Activated CD8-positive, alpha-beta memory T cell treated with anti-CD3 and anti-CD28 coated beads for 36 hours (primary cell): ENCODE measurements at regions not wholly inside any gene's neighbourhood (a gene's known extent, or its start where the extent isn't known, plus 50 kb on each side); places are given as distances from the start of the nearest gene placed in this dataset.

Source experiments
- CTCF ChIA-PET: fragments of 350-600 bp; sonication (Branson Sonifier 250); formaldehyde crosslinking; loops from one replicate; lab custom pipeline; 2021; ENCODE audit warnings: antibody characterized with exemption; lab: Charles Lee
- POLR2A ChIA-PET: fragments of 350-600 bp; sonication (Branson Sonifier 250); formaldehyde crosslinking; loops from one replicate; lab custom pipeline; 2021; ENCODE audit warnings: antibody characterized with exemption; lab: Charles Lee

DNA sequence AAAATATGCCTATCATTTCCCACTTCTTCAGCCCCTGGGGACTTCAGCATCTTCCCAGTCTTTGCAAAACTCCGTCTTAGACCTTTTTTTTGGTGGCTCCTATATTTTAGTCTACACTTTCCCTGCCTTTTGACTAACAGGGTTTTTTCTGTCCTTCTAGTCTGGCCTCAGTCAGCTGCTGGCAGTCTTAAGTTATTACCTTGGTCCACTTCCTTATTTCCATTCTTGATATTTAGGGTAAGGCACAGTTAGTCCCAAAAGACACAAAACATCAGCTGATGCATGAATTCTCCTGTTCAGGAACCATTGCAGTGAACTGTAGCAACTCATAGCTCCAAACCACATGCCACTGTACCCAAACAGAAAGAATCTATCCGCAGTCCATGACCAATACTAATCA is 234.6 kb upstream of the RFC3 start:
- POLR2A ChIA-PET, result no interaction called here
- CTCF ChIA-PET, result no interaction called here

DNA sequence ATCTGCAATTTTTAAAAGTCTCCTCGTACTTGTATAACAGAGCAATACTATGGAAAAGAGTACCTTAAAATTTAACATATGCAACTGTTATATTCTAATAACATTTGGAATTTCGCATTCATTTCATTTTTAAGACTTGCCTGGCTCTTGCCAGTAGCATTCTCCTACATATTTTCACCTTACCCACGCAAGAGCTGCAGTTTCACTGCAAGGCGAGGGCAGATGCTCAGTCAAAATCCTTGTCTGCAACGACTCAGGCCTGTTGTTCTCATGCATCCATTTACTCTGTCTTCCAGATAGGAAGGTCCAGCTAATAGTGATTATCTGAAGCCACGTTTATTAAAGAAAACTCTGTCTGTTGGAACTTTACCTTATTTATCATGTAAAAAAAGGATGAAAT is 227.0 kb upstream of the RFC3 start:
- CTCF ChIA-PET, result interaction anchor here (0.6 kb wide), 1 partner anchor 16 kb away, joined by 5 read pairs; no protein-coding TSS in a partner anchor
- POLR2A ChIA-PET, result no interaction called here

DNA sequence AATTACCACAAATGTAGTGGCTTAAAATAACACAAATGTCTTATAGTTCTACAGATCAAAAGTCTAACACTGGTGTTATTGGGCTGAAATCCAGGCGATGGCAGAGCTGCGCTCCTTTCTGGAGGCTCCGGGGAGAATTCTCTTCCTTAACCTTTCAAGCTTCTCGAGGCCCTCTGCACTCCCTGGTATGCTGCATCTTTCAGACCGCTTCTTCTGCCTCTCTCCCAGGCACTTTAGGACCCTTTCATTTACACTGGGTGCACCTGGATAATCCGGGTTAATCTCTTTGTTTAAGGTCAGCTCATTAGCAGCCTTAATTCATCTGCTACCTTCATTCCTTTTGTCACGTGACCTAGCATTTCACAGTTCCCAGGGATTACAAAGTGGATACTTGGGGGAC is 211.3 kb upstream of the RFC3 start:
- ChIA-PET POLR2A (interaction anchor here (0.9 kb wide), 1 partner anchor 118 kb away, joined by 3 read pairs; no protein-coding TSS in a partner anchor), CTCF (interaction anchor here (0.7 kb wide), 1 partner anchor 464 kb away, joined by 3 read pairs; no protein-coding TSS in a partner anchor)

DNA sequence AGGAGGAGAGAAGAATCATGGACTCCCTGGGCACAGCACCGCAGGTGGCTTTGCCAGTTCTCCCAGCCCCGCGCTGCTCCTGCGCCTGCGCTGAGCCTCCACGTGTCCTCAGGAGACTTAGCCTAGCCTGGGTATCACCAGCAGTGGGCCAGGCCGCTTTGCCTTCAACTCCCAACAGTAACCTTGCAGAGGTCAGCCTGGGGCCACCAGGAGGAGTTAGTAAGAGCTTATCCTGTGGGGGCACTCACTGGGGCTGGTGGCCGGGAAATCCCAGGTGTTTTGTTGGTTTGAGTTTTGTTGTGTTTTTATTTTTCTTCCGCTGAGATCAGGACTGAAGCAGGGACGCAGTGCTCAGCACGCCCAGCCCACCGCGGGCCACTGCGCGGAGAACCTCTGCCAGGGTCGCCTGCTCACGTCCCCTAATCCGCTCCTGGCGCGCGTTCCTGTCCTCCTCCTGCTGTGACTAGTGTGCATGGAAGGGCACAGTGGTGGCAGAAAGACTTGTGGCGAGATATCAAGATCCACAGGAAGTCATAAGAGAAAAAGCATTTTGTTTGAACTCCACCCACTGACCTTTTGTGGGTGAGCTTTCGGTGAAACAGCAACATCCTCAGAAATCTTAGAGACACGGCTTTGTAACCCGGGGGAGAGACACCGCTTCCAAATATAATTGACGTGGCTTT is 207.4 kb upstream of the RFC3 start:
- ChIA-PET POLR2A (interaction anchor here (0.6 to 1.4 kb wide), 4 partner anchors 67 to 1295 kb away, joined by 3 to 8 read pairs (median 4); partner anchors contain the start of genes BRCA2 and ZAR1L), CTCF (interaction anchor here (0.9 to 1.2 kb wide), 3 partner anchors 19 to 111 kb away, joined by 3 read pairs; no protein-coding TSS in a partner anchor)

DNA sequence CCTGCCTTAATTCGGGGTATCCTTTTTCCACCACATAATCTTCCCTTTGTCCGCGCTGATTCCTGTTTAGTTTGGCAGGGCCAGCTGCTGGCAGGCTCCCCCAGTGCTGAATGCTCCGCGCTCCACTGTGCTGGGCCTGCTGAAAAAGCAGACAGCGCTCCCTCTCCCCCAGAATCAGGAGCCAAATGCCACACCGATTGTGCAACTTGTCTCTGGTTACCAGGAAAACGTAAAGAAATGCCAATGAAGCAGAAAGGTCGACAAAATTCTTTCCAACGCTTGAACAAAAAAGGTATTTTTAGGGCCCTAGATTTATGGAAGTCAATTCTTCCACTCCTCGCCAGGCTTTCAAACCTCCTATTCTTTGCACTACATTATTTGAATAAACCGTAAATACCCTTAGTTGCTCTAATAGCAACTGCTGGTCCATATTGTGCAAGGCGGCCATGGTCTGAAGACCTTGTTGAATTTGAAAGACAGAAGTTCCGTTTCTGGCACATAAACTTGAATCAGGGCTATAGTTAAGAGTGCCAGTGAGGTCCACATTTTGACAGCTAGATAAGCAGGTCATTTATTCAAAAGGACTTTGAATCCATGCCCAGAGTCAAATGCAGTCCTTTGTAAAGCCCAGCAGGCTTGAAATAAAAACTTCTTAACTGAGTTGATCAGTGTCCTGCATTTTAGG is 206.7 kb upstream of the RFC3 start:
- ChIA-PET CTCF (interaction anchor here (1.2 kb wide), 1 partner anchor 110 kb away, joined by 3 read pairs; no protein-coding TSS in a partner anchor), POLR2A (interaction anchor here (1.1 to 1.4 kb wide), 2 partner anchors 67 to 68 kb away, joined by 3 to 8 read pairs; no protein-coding TSS in a partner anchor)

DNA sequence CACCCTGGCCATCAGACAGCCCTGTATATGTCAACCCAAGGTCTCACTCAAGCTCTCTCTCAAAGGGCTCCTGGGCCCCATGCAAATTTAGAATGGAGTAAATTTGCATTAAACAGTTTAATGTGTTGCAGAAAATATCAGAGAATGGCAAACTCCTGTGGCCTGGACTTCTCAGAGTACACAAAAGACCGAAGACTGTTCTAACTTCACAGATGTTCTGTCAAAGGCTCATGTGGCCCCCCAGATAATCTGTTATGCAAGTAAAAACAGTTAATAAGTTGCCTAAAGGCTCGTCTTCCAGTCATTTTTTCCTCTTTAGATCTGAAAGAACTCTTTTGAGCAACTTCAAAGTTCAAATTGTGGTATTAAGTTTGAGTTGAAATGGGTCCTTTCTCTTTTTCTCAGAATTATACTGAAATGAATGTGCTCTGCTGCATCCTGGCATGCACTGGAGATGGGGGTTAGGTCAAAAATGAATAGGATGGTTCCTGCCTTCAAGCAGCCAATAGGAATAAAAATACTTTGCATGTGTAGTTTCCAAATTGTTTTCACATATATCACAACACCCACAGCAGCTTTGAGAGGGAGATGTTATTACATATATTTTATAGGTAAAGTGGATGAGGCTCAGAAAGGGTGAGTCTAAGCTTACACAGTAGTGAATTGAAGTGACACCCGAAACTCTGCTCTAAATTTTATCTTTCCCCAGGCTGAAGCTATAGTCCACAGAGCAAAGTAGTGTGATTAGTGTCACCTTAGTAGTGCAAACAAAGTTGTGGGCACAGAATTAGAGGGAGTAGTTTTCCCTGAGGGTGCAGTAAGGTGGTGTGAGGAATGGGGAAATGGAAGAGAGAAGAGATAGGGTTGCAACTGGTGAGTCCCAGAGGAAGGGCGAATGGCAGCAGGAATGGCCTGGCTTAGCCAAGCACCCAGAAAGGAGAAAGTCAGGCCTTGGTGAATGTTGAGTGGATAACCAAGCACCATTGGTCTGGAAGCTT is 205.0 kb upstream of the RFC3 start:
- ChIA-PET POLR2A (interaction anchor here (0.6 to 1.7 kb wide), 3 partner anchors 30 to 220 kb away, joined by 3 to 6 read pairs (median 3); no protein-coding TSS in a partner anchor), CTCF (interaction anchor here (0.6 to 1.5 kb wide), 5 partner anchors 11 to 505 kb away, joined by 3 to 5 read pairs (median 4); no protein-coding TSS in a partner anchor)

DNA sequence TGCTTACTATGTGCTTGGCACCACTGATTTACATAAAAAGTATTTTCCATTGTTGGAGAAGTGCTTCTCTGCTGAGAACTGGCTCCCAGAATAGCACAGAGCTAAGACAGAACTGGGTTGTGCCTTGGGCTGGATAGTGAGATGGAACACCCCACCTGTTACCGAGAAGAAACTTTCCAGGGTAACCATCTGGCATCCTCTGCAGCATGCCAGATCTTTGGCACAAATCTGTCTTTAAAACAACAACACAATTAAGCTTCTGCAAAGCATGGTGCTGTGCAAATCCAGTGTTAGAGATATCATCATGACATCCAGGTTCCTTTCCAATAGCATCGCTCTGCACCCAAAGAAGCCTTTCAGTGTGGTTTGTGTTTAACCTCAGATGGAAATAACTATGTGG is 202.5 kb upstream of the RFC3 start:
- CTCF ChIA-PET, result no interaction called here
- POLR2A ChIA-PET, result no interaction called here

DNA sequence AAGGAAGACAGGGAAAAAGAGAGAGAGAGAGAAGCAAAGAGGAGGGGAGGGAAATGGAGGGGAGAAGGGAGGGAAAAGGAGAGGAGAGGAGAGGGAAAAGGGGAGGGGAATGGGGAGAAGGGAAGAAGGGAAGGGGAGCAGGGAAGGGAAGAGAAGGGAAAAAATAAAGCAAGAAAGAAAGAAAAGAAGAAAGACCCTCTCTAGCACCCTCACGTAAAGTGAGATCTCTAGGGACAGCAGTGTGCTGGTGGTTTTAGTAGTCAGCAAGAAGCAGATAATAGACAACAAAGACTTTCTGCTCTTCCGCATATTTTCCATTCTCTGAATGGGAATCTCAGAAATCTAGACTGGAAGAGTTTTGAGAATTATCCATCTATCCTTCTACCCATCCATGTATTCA is 201.8 kb upstream of the RFC3 start:
- CTCF ChIA-PET, result no interaction called here

DNA sequence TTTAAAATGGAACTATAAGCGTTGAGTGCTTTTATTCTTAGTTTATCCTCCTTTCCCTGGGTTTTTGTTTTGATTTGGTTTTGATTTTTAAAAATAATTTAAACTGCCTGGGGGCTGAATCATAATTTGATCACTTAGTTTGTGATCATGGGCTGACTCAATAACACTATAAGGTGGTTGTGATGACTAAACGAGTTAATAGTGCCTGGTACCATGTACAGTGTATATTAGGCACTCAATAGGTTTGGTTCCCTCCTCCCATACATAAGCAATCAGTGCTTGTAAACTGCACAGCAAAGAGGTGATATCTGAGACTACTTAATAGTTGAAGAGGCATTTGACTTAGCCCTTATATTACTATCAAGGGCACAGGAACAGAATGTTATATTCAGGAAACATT is 200.9 kb upstream of the RFC3 start:
- ChIA-PET POLR2A (no interaction called here), CTCF (no interaction called here)

More for the DNA sequence above, 201.8 kb upstream of the RFC3 start:
- POLR2A ChIA-PET, result no interaction called here

DNA sequence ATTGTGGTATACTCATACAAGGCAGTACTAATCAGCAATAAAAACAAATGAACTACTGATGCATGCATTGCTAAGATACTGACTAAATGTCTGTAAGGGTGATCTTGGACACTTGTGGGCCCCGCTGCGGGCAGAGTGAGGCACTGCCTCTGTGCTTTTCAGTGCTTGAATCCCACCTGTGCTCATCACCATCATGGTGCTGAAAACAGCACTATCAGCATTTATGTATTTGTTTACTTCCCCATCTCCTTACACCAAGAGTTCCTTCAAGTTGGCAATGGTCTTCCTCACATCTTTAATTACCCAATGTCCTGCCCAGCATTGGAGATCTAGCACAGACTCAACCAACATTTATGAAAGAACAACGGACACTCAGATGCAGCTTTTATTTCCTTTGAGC is 193.7 kb upstream of the RFC3 start:
- CTCF ChIA-PET, result interaction anchor here (0.8 kb wide), 1 partner anchor 10 kb away, joined by 3 read pairs; no protein-coding TSS in a partner anchor
- POLR2A ChIA-PET, result no interaction called here

DNA sequence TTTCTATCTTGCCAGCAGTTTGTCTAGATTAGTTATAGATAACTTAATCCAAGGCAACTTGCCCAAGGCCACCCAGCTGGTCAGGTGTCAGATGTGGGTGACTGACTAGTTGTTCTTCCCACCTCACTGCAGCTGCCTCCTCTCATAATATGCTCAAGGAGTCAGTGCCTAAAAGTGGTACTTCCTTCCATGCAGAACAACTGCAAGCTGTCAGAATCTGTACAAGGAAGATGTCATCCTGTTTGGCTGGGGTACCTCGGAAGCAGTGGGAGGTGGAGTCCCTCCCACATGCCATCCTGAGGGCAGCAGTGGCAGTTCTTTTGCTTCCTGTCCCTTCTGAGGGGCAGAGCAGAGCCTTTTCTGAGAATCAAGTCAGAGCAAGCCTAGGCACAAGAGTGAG is 193.2 kb upstream of the RFC3 start:
- ChIA-PET POLR2A (no interaction called here), CTCF (no interaction called here)

DNA sequence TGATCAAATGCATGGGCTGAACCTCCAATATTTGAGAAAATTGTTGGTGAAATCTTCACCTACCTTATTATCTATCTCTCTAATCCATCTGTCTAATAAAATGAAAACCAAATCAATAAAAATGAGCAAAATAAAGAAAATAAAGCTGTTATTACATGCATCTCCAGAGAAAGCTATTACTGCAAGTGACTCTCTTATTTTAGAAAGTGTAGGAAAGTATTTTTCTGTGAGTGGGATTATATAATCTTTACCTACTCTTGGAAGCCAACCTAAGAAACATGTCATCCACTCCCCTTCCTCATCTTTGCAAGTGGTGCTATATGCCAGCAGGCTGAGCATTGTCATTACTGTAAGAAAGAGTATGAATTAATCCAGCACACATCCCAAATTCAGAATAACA is 191.5 kb upstream of the RFC3 start:
- CTCF ChIA-PET, result no interaction called here
- POLR2A ChIA-PET, result no interaction called here

DNA sequence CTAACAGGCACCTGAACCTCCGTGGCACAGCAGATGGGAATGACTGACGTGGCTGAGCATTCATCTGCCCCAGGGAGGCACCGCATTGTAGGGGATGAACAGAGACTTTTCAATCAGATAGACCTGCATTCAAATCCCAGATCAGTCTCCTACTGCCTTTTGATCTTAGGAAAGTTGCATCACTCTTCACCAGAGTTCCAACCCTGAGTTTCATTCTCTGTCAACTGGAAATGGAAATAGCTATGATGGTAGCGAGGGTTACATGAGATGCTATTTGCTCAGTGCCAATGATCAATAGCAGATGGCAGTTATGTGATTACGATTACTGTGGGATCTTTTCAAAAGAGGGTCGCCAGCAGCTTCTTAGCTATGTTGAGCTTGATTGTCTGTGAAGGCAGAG is 189.3 kb upstream of the RFC3 start:
- POLR2A ChIA-PET, result no interaction called here
- CTCF ChIA-PET, result no interaction called here

DNA sequence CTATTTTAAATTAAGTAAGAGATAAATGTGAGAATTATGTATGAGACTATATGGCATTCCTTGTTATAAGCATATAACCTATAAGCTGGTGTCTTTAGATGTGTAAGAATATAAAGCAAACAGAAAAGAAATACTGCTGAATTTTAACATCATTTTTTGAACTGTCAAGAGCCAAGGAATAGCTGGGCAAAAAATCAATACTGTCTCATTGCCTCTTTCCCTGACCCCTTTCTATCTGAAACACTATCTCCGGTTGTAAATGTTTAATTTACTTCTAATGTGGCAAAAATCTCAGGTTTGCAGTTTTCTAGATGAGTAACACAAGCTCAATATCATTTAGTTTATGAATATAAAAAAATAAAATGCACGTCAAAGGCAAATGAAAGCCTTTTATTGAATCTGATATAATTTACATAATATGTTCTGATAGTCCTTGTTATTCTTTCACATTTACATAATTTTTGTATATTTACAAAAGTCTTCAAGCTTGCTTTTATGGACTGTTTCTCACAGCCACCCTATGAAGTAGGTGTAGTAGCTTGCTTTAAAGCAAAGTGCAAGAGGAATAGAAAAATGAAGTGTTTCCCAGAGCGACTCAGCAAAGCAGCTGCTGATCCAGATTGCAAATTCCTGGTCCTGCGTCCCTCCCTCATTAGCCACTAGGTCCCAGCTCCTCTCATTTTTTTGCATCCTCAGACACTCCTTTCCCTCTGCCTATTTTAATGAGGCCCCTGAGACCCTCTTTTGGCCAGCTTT is 188.2 kb upstream of the RFC3 start:
- ChIA-PET CTCF (interaction anchor here (0.7 to 0.8 kb wide), 2 partner anchors 20 to 58 kb away, joined by 3 read pairs; no protein-coding TSS in a partner anchor), POLR2A (no interaction called here)

DNA sequence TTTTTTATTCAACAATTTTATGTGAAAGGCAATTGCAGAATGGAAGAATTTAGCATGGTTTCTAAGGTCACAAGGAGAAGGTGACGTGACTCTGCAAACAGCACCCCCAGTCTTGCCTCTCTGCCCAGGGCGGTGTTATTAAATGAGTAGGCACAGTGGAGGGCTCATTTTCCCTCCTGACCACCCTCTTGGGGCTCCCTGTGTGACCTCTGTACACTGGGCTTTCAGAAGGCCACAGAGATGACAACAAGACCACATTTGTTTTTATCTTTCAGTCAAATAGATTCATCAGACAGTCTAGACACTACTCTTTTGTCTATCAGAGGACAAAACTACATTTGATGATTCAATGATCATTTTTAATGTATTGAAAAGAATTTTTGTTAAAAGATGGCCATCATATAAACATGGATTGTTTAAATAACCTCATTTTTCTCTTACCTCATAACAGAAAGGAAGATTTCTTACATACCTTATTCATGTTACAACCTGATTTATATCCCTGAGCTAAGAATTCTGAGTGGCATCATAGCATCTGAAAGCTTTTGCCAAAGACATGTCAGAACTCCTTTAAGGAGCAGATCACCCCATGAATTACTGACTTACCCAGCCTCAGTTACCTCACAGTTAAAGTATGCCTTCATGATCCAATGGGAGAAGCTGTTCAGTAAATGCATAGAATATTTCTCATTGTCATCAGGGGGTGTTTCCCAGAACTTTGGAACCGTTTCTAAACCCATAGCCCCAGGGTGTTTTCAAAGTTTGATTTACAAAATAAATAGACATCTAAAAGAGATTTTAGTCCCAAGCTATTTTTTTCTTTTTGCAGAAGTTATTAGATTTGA is 184.0 kb upstream of the RFC3 start:
- CTCF ChIA-PET, result no interaction called here

DNA sequence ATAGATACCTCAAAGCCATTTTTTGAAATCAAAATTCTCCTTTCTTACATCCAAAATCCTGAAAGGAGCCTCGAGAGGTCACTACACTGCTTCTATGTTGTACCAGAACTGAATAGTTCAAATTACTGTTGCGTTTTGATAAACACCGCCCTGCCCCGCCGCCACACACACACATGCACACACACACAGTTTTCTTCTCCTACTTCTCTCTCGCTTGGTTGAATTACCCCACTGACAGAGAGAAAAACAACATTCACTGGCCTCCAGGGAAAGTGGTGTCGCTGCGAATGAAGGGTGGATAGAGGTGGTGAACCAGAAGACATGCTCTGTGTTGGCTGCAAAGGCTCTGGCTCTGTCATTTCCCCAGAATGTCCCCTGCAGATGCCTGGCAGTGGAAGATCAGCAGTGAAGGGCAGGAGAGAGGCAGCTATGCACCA is 183.4 kb upstream of the RFC3 start:
- POLR2A ChIA-PET, result no interaction called here
- CTCF ChIA-PET, result no interaction called here

More for the DNA sequence above, 184.0 kb upstream of the RFC3 start:
- POLR2A ChIA-PET, result no interaction called here

DNA sequence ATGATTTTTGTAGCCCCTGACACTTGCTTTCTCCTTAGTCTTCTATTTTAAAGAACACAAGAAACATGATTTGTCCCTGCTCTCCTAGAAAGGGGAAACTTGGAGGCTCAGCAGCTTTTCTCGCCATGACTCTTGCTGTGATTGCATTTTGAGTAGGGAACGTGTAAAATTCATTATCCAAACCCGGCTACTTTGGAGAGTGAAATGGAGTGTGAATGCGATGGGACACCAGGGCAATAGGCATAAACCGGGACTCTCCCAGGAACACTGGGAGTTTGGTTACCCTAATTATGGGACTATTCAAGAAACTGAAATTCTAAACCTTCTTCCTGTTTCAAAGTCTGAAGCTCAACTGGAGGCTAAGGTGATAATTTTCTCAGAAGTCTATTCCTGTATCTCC is 181.7 kb upstream of the RFC3 start:
- ChIA-PET CTCF (no interaction called here), POLR2A (no interaction called here)
